CD4-positive, alpha-beta T cell treated with Interleukin-1 beta for 1 hour (primary cell): ENCODE measurements at regions not wholly inside any gene's neighbourhood (a gene's known extent, or its start where the extent isn't known, plus 50 kb on each side); places are given as distances from the start of the nearest gene placed in this dataset.

ENCODE experiments used
- DNase-seq, 2 donors: peaks; one replicate each; pipeline ENCODE4 v3.0.0-alpha.2; 2020 to 2022

- no peak for DNase-seq
Observed at GRCh38 chr22:25351631-25352293, 132.3 kb downstream of the CRYBB2 start.

GRCh38 chr22:25352294-25352680, 132.8 kb downstream of the CRYBB2 start:
- no peak for DNase-seq

- no peak for DNase-seq
Observed at GRCh38 chr22:25353516-25354445, 134.3 kb downstream of the CRYBB2 start.

- no peak for DNase-seq
Observed at GRCh38 chr22:25354456-25354855, 135.0 kb downstream of the CRYBB2 start.

GRCh38 chr22:25357132-25357455, 137.7 kb downstream of the CRYBB2 start:
- DNase-seq: no peak

- DNase-seq: no peak
Observed at GRCh38 chr22:25357606-25358420, 138.4 kb downstream of the CRYBB2 start.

GRCh38 chr22:25358421-25359170, 139.2 kb downstream of the CRYBB2 start:
- DNase-seq: no peak

GRCh38 chr22:25359601-25360261, 140.3 kb downstream of the CRYBB2 start:
- no peak for DNase-seq

GRCh38 chr22:25360411-25360810, 141.0 kb downstream of the CRYBB2 start:
- DNase-seq: no peak

- no peak for DNase-seq
Observed at GRCh38 chr22:25360891-25361645, 141.6 kb downstream of the CRYBB2 start.

- no peak for DNase-seq
Observed at GRCh38 chr22:25361899-25362214, 142.4 kb downstream of the CRYBB2 start.

- DNase-seq: peak; percentile 40 to 65
Observed at GRCh38 chr22:25362215-25362882, 142.9 kb downstream of the CRYBB2 start.

- DNase-seq: no peak
Observed at GRCh38 chr22:25362883-25363240, 143.4 kb downstream of the CRYBB2 start.

- DNase-seq: no peak
Observed at GRCh38 chr22:25363474-25363873, 144.0 kb downstream of the CRYBB2 start.

GRCh38 chr22:25364281-25364680, 144.8 kb downstream of the CRYBB2 start:
- DNase-seq: no peak

GRCh38 chr22:25364736-25365241, 145.3 kb downstream of the CRYBB2 start:
- no peak for DNase-seq

- no peak for DNase-seq
Observed at GRCh38 chr22:25365491-25366261, 146.2 kb downstream of the CRYBB2 start.

GRCh38 chr22:25366408-25366807, 147.0 kb downstream of the CRYBB2 start:
- DNase-seq: no peak

GRCh38 chr22:25366876-25367466, 147.5 kb downstream of the CRYBB2 start:
- DNase-seq: no peak

- DNase-seq: no peak
Observed at GRCh38 chr22:25367756-25368155, 148.3 kb downstream of the CRYBB2 start.
